ENCODE measurements at regions not wholly inside any gene's neighbourhood (a gene's known extent, or its start where the extent isn't known, plus 50 kb on each side); places are given as distances from the start of the nearest gene placed in this dataset.
"Not testable (repeated sequence)": the region's sequence is repeated elsewhere in the genome, so short reads cannot be mapped to it uniquely, and the experiment has no call there.

- no peak for DNase-seq (ENCODE audit: low read depth, low spot score)
Measured at GRCh38 chr2:113341191-113341869, 62.6 kb upstream of the PAX8 start.

- DNase-seq (ENCODE audit: low read depth, low spot score), result no peak
Measured at GRCh38 chr2:113337809-113338208, 59.1 kb upstream of the PAX8 start.

- DNase-seq (ENCODE audit: low read depth, low spot score), result not testable (repeated sequence)
Measured at GRCh38 chr2:113336040-113336439, 57.3 kb upstream of the PAX8 start.

- DNase-seq (ENCODE audit: low read depth, low spot score), result no peak
Measured at GRCh38 chr2:113334147-113334546, 55.4 kb upstream of the PAX8 start.

GRCh38 chr2:113333735-113334134 lies 55.0 kb upstream of the PAX8 start:
- DNase-seq (ENCODE audit: low read depth, low spot score), result not testable (repeated sequence)

GRCh38 chr2:113330060-113330767 lies 51.5 kb upstream of the PAX8 start:
- not testable (repeated sequence) for DNase-seq (ENCODE audit: low read depth, low spot score)

GRCh38 chr2:113328973-113329372 lies 50.3 kb upstream of the PAX8 start:
- DNase-seq (ENCODE audit: low read depth, low spot score), result not testable (repeated sequence)

GRCh38 chr2:113328572-113328971 lies 49.9 kb upstream of the PAX8 start:
- DNase-seq (ENCODE audit: low read depth, low spot score), result not testable (repeated sequence)
